ENCODE measurements at regions not wholly inside any gene's neighbourhood (a gene's known extent, or its start where the extent isn't known, plus 50 kb on each side); places are given as distances from the start of the nearest gene placed in this dataset.

GRCh38 chr9:102113191-102113590 lies 374.7 kb upstream of the GRIN3A start:
- no peak for TF ChIP-seq CTCF (conservative IDR thresholded peaks at IDR 0.05; ENCODE audit: low read depth, low read length)
- no peak for TF ChIP-seq EZH2 (IDR thresholded peaks at IDR 0.05; ENCODE audit: borderline replicate concordance, low read depth, low read length, poor library complexity, severe bottlenecking)
